PC-9 (cell line): ENCODE measurements at regions not wholly inside any gene's neighbourhood (a gene's known extent, or its start where the extent isn't known, plus 50 kb on each side); places are given as distances from the start of the nearest gene placed in this dataset.

Experiments
- EZH2 ChIP-seq: fragments of 200-600 bp; sonication (generic); IDR thresholded peaks from 2 replicates; pipeline ENCODE4 v1.8.0; 2017; ENCODE audit warnings: antibody characterized with exemption, low read depth
- TF ChIP-seq, protein P1 (sequence below): fragments of 200-600 bp; sonication (generic); conservative IDR thresholded peaks from 2 replicates; pipeline ENCODE4 v1.6.1; 2017; ENCODE audit warnings: mixed run types, antibody characterized with exemption, mild to moderate bottlenecking, moderate library complexity

DNA sequence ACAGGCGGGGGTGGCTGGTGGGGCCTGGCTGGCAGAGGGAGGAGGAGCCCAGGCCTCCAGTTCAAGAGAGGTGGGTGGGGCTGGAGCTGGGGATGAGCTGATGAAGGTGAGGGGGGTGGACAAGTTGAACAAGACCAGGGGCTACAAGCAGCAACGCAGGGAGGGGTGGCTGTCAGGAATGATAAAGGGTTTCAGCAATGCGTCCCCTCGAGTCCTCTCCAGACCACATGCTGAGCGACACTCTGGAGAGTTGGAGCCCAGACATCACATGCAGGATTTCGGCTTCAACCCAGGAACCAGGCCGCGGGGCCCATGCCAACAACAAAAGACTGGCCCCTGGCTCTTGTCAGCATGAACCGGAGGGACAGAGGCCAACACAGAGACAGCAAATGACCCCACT, 480.3 kb downstream of the BRD1 start:
- TF ChIP-seq, protein P1, sequence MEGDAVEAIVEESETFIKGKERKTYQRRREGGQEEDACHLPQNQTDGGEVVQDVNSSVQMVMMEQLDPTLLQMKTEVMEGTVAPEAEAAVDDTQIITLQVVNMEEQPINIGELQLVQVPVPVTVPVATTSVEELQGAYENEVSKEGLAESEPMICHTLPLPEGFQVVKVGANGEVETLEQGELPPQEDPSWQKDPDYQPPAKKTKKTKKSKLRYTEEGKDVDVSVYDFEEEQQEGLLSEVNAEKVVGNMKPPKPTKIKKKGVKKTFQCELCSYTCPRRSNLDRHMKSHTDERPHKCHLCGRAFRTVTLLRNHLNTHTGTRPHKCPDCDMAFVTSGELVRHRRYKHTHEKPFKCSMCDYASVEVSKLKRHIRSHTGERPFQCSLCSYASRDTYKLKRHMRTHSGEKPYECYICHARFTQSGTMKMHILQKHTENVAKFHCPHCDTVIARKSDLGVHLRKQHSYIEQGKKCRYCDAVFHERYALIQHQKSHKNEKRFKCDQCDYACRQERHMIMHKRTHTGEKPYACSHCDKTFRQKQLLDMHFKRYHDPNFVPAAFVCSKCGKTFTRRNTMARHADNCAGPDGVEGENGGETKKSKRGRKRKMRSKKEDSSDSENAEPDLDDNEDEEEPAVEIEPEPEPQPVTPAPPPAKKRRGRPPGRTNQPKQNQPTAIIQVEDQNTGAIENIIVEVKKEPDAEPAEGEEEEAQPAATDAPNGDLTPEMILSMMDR, result no peak
- no peak for TF ChIP-seq EZH2
